ENCODE measurements at regions not wholly inside any gene's neighbourhood (a gene's known extent, or its start where the extent isn't known, plus 50 kb on each side); places are given as distances from the start of the nearest gene placed in this dataset.

DNA sequence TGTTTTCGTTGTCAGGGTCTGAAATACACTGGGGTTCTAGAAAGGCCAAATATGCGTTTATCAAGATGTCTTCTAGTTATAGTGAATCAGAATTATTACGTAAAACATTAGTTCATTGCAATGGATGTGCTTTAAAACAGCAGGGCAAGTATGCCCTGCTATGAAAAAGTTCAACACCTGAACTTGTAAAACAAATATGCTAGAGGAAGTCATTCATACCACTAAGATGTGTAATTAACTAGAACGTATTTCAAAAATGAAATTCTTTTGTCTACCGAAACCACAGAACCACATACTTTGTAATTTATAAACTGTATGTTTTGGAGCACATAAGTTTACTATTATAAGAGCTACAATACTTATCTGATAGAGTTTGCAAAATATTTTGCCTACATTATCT lies 266.2 kb downstream of the KCTD12 start:
- no peak for DNase-seq (ENCODE audit: low read depth)
- TF ChIP-seq, protein P1, sequence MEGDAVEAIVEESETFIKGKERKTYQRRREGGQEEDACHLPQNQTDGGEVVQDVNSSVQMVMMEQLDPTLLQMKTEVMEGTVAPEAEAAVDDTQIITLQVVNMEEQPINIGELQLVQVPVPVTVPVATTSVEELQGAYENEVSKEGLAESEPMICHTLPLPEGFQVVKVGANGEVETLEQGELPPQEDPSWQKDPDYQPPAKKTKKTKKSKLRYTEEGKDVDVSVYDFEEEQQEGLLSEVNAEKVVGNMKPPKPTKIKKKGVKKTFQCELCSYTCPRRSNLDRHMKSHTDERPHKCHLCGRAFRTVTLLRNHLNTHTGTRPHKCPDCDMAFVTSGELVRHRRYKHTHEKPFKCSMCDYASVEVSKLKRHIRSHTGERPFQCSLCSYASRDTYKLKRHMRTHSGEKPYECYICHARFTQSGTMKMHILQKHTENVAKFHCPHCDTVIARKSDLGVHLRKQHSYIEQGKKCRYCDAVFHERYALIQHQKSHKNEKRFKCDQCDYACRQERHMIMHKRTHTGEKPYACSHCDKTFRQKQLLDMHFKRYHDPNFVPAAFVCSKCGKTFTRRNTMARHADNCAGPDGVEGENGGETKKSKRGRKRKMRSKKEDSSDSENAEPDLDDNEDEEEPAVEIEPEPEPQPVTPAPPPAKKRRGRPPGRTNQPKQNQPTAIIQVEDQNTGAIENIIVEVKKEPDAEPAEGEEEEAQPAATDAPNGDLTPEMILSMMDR (conservative IDR thresholded peaks at IDR 0.05; ENCODE audit: low read length): no peak
- H3K4me3 ChIP-seq (ENCODE audit: low read length): no peak overlapping the region

DNA sequence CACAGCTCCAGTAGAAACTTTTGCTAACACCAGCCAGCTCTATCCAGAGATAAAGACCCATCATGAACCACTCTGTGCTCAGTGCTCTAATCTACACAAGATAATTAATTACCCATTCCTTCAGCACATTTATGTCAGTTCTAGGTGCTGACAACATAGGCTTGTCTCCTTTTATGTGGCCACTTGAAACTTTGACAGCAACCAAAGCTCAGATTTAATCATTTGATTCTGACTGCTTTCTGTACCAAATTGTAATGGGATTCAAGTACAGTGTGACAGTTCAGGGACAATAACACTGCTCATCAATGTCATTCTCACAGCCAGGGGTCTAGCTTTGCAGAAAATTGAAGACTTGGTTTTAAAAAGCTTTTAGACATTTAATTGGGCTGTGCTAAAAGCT lies 266.6 kb downstream of the KCTD12 start:
- TF ChIP-seq, protein P1 (conservative IDR thresholded peaks at IDR 0.05; ENCODE audit: low read length): no peak
- DNase-seq (ENCODE audit: low read depth): no peak
- no peak overlapping the region for H3K4me3 ChIP-seq (ENCODE audit: low read length)

DNA sequence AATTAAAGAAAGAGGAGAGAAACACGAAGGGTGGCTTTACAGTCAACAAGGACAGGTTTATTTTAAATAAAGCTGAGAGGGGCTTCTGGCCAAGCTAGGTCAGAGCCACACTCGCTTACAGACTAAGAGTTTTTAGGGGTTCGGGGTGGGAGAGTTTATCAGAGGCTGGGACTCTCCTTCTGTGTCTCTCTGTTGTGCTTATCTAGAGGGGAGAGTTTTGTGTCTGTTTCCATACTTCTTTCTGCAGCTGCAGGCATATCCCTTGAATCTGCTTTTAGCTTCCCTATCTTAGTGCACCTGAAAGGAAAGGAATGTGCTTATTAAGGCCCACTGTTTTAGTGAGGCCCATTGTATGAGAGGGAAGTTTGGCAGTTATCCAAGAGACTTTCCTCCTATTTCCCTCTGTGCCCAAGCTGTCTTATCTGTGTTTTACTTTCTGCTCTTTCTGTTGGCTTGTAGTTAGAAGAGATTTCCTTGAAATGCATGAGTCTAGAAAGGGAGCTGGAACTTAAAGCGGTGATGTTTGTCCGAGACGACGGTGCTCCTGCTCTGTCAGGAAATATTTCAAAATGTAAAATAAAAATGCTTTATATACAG lies 275.3 kb downstream of the KCTD12 start:
- no peak overlapping the region for H3K4me3 ChIP-seq (ENCODE audit: low read length)
- TF ChIP-seq, protein P1 (conservative IDR thresholded peaks at IDR 0.05; ENCODE audit: low read length): no peak
- DNase-seq (ENCODE audit: low read depth): no peak

DNA sequence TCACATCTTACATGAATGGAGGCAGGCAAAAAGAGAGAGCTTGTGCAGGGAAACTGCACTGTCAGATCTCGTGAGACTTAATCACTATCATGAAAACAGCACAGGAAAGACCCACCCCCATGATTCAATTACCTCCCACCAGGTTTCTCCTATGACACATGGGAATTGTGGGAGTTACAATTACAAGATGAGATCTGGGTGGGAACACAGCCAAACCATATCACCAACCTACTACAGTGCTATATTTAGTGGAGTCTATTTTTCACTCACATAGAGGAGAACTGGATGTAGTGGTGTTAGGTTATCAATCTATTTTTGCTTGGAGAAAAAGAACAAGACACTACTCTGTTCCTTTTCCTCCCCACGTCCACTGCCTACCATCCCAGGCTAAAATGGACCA lies 276.6 kb downstream of the KCTD12 start:
- H3K4me3 ChIP-seq (ENCODE audit: low read length): no peak overlapping the region
- no peak for DNase-seq (ENCODE audit: low read depth)
- TF ChIP-seq, protein P1 (conservative IDR thresholded peaks at IDR 0.05; ENCODE audit: low read length): no peak

DNA sequence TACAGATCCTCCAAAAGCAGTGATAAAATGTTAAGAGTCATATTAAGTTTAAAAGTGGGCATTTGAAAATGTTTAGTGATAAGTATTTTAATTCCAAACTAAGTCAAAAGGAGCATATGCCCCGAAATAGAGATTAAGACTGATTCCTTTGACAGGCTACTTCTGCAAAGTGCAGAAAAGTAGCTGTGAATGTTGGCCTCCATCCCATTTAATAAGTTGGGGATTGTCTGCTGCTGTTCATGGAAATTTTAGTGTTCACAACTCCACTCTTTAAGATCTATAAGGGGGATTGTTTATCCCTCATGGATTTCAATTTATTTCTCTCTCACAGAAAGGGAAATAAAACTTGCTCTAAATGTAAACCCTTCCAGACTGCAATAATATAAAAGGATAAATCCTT lies 278.3 kb downstream of the KCTD12 start:
- DNase-seq (ENCODE audit: low read depth): no peak
- TF ChIP-seq, protein P1 (conservative IDR thresholded peaks at IDR 0.05; ENCODE audit: low read length): no peak

DNA sequence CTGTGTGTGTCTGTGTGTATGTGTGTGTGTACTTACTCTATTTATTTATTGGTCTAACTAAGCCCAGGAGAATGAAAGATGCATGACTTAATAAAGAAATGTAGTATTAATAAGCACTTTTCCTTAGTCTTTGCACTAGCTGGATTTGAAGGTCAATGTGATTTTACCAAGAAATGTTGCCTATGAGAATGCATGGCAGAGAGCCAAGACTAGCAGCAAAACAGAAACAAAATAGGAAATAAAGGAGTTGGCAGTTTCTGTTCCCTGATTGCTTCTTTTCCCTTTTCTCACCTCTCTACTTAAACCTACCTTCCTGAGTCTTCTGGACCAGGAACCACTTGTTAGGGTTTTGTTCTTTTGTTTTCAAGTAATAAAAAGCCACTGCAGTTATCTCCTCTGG lies 286.1 kb downstream of the KCTD12 start:
- TF ChIP-seq, protein P1 (conservative IDR thresholded peaks at IDR 0.05; ENCODE audit: low read length): no peak
- DNase-seq (ENCODE audit: low read depth): no peak
- no peak overlapping the region for H3K4me3 ChIP-seq (ENCODE audit: low read length)

More for the DNA sequence above, 278.3 kb downstream of the KCTD12 start:
- no peak overlapping the region for H3K4me3 ChIP-seq (ENCODE audit: low read length)

DNA sequence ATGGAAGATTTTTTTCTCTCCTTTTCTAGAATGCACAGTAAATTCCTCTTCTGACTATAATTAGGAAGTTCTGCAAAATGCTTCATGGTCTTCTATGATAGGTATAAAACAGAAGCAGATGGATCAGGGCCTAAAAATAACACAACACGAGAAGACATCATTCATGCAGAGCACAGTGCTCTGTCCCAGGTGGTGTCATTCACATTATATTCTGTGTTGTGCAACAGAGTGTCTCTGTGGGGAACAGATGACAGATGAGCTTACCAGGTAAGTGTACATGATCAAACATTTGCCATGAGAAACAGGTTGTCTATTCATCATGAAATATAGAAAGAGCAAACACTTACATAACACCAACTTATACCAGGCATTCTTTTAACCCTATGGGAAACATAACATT lies 288.3 kb downstream of the KCTD12 start:
- no peak overlapping the region for H3K4me3 ChIP-seq (ENCODE audit: low read length)
- TF ChIP-seq, protein P1 (conservative IDR thresholded peaks at IDR 0.05; ENCODE audit: low read length): no peak
- DNase-seq (ENCODE audit: low read depth): no peak

Measured in AG10803 (cell line).